HFF-Myc (cell line): ENCODE measurements at regions not wholly inside any gene's neighbourhood (a gene's known extent, or its start where the extent isn't known, plus 50 kb on each side); places are given as distances from the start of the nearest gene placed in this dataset.

Source experiments
- DNase-seq: peaks from one replicate; pipeline ENCODE4 v3.0.0-alpha.2; 2011; ENCODE audit warnings: low read depth; ENCODE audit errors: extremely low read depth
- H3K4me3 ChIP-seq: replicated peaks from 2 replicates; pipeline ENCODE4 v1.5.1; 2011; ENCODE audit warnings: low read depth, mild to moderate bottlenecking, control low read depth, low read length
- TF ChIP-seq, protein P1 (sequence below): IDR thresholded peaks from 2 replicates; pipeline ENCODE4 v1.5.1; 2012; ENCODE audit warnings: mild to moderate bottlenecking, low read depth, low read length, control low read depth; ENCODE audit errors: missing control alignments

DNA sequence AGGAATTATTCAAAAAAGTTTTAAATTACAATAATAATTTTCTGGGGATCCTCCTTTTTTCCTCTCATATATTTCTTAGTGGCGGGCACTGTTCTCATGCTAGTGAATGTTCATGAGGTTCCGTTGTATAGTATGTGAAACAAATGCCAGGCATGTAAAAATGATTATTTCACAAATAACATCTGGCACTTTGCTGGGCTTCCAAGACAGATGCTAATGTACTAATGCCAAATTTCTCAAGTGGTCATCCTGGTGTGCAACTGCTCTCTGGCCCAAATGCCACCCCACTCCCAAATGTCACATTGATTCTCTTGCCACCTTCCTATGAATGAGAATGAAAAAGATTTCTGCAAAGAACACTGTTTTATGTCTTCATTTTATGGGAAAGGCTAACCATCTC, 564.0 kb upstream of the GCFC2 start:
- no peak for DNase-seq
- H3K4me3 ChIP-seq = no peak overlapping the region
- TF ChIP-seq, protein P1, sequence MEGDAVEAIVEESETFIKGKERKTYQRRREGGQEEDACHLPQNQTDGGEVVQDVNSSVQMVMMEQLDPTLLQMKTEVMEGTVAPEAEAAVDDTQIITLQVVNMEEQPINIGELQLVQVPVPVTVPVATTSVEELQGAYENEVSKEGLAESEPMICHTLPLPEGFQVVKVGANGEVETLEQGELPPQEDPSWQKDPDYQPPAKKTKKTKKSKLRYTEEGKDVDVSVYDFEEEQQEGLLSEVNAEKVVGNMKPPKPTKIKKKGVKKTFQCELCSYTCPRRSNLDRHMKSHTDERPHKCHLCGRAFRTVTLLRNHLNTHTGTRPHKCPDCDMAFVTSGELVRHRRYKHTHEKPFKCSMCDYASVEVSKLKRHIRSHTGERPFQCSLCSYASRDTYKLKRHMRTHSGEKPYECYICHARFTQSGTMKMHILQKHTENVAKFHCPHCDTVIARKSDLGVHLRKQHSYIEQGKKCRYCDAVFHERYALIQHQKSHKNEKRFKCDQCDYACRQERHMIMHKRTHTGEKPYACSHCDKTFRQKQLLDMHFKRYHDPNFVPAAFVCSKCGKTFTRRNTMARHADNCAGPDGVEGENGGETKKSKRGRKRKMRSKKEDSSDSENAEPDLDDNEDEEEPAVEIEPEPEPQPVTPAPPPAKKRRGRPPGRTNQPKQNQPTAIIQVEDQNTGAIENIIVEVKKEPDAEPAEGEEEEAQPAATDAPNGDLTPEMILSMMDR = no peak

DNA sequence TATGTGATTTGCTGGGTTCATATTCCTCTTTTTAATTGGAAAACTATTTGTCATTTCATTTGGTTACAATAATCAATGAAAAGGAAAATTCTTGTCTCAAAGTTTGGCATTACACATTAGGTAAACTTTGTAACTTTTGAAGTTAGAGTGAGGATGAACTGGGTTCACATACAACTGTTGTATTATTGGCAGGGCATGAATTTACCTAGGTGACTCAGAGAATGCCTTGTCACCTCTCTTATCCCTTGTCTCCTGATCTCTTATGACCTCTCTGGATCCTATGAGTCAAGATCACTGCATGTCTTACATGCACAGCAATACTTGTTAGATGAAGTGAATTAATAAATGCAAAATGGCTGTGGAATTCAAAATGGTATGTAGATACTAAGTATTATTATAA, 563.4 kb upstream of the GCFC2 start:
- DNase-seq = no peak
- TF ChIP-seq, protein P1 = no peak

DNA sequence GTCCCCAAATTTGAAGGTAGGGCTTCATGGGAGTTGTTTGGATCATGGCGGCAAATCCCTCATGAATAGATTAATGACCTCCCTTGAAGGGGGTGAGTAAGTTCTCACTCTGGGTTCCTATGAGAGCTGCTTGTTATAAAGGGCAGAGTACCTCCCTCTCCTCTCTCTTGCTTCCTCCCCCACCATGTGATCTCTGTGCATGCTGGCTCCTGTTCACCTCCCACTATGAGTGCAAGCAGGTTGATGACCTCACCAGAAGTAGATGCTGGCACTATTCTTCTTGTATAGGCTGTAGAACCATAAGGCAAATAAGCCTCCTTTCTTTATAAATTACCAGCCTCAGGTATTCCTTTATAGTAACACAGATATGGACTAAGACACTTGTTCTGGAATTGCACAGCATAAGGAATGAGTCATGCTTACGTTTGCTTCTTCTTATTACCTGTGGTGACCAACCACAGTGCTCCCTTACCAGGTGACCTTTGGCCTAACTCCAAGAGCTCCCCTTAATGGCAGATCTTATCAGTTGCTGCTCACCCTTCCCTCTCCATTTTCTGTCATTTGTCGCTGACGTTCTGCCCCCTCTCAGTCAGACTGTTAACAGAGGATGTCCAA, 559.5 kb upstream of the GCFC2 start:
- no peak overlapping the region for H3K4me3 ChIP-seq
- TF ChIP-seq, protein P1 = no peak
- no peak for DNase-seq

More for the DNA sequence above, 563.4 kb upstream of the GCFC2 start:
- no peak overlapping the region for H3K4me3 ChIP-seq

DNA sequence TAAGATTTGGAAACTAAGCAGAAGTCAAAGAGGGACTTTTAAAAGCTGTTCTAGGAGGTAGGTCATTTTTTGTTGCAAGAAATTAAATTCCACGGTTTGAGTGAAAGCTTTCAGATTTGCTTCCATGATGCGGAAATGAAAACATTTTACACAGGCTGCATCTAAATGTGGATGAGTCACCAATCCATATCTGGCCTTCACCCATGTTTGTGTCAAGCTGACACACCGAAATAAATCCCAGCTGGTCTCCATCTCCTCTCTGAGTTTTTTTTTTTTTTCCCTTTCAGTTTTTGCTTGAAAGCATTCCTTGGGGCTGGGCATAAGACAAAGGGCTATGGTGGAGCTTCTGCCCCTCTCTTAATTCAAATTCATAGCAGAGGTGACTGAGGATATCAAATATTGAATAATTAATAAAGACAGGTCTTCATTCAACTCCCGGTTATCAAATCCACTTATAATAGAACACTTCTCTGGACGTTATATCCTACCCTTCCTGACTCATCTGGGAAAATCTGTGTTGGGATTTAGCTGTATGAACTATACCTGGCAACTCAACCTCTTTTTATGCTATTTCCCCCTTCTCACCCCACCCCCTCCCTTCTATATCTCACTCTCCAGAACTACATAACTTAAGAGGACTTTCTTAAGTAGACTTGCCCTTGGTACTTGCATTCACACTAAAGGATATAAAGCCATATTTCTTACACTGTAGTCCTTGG, 558.3 kb upstream of the GCFC2 start:
- DNase-seq = no peak
- TF ChIP-seq, protein P1 = no peak

DNA sequence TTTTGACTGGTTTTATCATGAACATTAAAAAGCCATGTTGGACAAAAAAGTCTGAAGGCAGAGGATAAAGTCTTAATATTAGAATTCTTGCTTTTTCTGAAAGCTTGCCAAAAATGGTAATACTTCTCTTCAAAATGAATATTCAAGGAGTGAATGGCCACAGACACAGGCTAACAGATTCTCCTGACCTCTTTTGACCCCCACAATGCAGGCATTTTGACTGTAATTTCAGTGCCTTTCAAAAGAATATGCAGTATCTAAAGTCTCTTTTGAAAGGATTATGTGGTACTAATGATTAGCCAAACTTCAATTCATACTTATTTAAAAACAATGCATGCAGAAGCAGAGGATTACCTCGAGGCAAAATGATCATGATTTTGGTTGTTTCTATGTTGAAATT, 557.8 kb upstream of the GCFC2 start:
- no peak overlapping the region for H3K4me3 ChIP-seq
- TF ChIP-seq, protein P1 = no peak

More for the DNA sequence above, 558.3 kb upstream of the GCFC2 start:
- H3K4me3 ChIP-seq = no peak overlapping the region

DNA sequence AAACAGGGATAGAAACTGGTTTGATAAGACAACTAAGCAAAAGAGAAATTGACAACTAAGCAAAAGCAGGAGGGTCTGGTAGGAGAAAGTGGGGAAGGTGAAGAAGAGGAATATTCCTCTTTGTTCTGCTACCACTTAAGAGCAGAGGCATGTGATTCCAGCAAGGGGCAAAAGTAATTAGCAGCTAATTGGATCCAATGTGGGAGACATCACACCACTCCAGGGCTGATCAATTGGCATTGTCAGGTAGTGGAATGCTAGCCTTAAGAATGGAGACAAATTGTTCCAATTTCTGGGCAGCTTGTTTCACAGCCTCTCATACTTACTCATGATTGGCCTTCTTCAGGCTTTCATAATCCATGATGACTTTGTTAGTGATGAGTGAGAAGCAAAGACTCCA, 547.1 kb upstream of the GCFC2 start:
- TF ChIP-seq, protein P1 = no peak
- H3K4me3 ChIP-seq = no peak overlapping the region
- DNase-seq = no peak

More for the DNA sequence above, 557.8 kb upstream of the GCFC2 start:
- no peak for DNase-seq
